HG03575 (cell line): ENCODE measurements at regions not wholly inside any gene's neighbourhood (a gene's known extent, or its start where the extent isn't known, plus 50 kb on each side); places are given as distances from the start of the nearest gene placed in this dataset.

Experiments used
- ATAC-seq: cut with Tn5 transposase; IDR thresholded peaks from one replicate; pipeline ENCODE4 v1.9.1; 2021; ENCODE audit not compliant: unreplicated experiment, insufficient number of reproducible peaks, low FRiP score; ENCODE audit errors: extremely low read depth

DNA sequence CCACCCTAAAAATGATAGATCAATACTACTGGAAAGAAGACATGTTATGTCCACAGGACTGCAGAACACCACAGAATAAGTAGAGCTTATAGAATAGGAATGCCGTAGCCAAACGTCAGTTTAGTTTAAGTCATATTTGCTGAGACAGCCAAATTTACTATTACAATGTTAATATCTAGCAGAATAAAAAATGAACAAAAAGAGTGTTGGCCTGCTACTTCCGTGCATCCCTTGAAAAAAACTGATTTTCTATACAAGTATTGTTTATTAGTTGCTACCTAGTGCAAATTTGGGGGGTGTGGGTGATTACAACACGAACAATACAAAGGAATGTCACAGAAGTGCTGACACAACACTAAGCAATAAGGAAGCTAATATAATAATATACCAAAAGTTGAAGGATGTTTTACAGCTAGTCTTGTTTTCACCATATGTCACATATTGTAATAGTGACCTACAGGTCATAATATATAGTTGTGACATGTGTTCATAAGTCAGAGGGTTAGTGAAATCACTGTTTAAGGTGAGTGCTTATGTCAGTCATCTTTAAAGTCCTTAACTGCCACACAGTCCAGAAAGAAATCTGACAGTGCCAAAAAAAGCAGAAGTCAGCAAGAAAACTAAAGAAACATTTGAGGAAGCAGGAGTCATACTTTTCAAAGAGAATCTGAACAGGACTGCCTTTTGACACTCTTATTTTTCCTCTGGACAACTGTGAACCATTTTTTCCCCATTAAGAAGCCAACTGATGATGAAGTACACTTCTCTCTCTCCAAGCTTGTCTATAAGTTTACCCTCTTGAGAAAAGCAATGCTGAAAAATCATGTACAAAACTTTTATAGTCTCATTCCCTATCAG, 376.4 kb downstream of the ZEB2 start:
- ATAC-seq: no peak

DNA sequence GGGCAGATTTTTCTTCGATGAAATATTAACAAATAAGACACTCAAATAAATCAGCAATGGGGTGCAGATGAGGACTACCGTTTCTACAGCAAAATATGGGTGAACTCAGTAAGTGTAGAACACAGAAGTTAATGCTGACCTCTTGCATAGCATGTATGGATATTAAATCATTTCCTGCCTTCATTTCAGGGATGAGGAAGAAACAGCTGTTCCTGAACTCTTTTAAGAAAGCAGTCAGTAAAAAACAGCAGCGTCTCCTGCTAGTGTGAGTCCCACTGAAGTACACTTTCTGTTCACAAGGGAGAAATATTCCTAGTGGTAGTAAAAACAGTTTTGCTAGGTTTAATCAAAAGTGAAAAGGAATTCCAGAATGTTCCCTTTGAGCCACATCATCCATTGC, 379.0 kb downstream of the ZEB2 start:
- ATAC-seq: no peak

DNA sequence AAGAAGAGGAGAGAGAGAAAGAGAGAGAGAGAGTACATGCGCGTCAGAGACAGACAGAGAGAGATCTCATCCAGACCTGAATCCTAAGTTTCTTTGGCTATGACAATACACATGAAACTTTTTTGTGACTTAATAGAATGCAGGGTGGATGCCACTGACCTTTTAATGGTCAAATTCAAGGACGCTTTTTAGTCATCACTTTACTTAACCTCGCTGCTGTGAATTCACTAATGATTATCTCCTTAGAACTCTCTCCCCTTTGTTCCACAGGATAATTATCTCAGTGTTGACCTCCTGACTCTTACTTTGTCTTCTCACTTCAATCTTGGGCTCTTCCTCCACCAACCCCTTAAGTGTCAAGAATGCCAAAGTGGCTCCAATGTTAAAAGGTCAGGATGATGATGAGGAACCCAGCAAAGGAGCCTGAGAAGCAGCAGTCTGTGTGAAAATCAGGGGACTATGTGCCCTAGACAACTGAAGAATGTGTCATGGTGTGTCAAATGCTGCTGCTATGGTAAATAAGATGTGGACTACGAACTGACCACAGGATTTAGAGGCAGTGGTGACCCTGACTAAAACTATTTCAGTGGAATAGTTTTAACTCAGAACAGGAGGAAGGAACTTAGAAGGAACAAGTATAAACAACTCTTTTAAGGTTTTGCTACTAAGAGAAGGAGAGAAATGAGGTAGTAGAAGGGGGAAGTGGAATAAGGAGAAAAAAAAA, 382.1 kb downstream of the ZEB2 start:
- ATAC-seq: no peak

DNA sequence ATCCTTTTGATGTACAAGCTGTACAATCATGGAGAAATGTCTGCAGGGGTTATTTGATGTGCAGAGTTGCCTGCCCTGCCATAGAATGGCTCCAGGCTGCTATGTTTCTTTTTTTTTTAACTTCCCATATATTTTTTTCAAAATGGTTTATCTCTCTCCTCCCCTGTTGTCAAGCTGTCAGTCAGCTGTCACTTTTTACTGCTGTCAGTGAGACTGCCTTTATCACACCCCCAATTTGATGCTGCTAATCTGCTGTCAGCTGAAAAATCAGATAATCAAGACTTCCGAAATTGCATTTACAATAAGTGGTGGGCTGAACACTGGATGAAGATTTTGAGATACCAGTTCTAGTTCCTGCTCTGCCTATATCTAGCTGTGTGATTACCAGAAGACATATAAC, 382.6 kb downstream of the ZEB2 start:
- ATAC-seq: no peak

DNA sequence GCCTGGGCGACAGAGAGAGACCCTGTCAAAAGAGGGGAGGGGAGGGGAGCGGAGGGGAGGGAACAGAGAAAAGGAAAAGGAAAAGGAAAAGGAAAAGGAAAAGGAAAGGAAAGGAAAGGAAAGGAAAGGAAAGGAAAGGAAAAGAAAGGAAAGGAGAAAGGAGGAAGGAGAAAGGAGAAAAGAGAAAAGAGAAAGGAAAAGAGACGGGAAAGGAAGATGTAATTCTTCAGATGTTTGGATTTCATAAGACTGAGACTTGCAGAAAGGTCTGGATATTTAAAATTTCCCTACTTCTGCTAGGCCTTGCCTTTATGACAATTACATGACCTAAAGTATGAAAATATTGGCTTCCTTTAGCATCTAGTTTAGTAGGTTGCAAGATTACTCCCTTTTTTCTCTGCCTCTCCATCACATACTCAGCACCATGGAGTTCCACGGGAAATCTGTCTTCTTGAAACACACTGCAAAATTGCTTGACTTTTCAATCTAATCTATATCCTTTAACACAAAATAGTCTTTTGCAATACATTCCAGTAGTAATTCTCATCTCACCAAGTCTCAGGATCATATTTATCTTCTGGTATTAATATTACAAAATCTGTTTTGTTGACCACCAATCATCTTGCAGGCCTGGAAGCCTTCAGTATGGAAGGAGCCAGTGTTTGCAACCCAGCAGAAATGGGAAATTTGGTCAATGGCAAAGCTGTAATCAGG, 383.5 kb downstream of the ZEB2 start:
- ATAC-seq: no peak

DNA sequence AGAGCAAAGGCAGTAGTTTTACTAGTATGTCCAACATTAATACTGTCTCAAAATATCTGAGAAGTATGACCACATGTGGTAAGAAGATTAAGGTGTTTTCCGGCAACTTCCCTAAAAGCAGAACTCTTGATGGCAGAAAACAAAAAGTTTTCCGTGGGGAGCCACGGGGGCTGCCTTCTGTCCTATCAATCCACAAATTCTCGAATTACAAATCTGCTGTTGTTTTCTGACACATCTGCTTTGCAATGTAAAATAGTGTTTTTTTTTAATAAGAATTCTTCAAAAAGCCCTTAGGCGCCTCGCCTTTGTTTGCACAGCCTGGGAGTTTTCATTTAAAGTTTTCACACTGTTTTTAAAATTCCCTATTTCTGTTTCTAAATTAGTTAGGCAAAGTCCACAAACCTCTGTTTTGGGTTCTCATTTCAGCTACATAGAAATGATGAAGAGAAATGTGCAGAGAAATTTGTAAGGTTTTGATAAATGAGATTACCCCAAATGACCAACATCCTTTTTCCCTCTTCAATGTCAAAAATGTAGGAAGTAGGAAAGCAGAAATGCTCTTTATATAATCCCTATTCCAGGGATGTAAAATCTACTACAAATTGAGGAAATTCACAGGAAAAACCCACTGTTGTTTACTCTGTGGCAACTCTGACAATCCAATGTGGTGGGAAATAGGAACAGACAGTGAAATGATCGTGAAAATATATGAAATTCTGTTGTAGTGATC, 385.8 kb downstream of the ZEB2 start:
- ATAC-seq: no peak

DNA sequence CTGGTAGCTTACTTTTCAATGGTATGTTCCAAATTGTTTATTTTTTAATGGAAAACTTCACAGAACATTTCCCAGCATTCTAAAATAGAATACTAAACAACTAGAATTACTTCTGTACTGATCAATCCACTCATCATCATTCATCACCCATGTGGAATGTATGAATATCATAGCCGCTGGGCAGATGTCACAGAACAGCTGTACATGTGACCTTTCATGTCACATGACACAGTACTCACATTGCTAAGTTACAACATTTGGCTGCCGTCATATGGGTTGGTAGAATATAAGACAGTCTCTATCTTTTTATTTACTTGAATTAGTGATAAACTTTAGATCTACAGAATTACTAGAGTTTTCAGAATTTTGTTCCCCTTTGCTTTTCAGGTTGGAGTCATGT, 387.6 kb downstream of the ZEB2 start:
- ATAC-seq: no peak

DNA sequence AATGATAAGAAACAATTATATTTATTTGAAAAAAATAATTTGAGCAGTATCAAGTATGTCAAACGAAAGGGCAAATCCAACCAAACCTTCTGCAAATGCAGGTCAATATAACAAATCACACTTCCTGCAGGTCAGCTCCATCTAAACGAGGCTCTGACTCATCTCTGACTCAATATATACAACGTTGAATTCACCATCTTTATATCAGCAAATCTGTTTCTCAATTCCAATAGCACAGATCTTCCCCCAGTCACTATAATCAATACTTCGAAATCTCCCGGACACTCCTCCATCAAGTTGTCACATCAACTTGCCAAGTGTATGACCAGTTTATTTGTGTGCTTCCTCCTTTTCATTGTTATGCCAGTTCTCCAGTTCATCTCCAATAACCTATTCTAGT, 388.9 kb downstream of the ZEB2 start:
- no peak for ATAC-seq

DNA sequence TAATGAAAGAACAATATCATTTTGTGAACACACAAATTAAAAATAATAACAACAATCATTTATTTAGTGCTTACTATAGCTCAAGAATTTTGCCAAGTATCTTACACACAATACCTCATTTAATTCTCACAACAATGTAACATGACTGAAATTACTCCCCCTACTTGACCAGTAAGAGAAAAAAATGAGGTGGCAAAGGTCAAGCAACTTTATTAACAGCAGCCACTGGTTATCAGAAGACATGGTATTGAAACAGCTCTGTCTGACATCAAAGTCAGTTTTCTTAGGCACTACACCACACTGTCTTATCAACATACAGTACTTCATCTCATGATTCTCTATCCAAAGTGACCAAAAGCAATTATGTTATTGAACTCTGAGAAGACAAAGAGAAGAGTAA, 389.4 kb downstream of the ZEB2 start:
- ATAC-seq: no peak

DNA sequence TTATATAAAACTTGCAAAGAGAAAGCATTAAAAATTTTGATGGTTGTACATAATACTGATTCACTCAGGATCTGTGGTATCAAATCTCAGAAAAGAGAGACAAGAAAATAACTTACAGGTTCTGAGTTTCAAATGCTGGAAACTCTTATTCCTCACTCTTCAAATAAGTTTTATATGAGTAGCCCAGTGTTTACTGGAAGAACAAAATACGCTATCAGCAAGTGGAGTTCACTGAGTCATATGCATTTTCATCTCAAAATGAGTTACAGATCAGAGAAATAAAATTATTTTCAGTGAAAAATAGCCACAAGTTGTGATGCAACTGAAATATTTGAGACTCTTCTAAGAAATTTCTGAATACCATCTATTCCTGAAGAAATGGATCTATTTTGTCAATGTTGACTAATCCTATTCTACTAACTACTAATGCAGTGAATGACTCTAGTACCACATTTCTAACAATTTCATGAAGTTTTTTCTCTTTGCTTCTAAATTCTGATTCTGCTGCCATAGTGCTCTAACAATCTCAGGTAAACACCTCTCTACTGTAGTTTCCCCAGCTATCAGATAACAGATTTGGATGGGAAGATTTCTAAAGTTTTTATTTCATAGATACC, 391.7 kb downstream of the ZEB2 start:
- no peak for ATAC-seq

DNA sequence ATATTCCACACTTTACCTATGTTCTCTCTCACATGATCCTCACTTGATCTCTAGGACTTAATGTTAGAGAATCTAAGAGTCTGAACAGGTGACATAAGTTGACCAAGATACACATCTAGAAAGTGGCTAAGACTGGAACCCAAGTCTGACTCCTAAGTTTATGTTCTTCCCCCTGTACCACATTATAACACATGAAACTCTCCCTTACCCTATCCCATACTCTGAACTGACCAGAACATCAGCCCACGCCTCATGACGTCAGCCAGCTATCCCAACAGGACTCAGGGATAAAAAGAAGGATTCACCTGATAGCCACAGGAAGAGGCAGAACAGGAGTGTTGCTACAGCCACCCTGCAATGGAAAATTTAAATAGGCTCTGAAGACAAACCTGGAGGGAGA, 392.2 kb downstream of the ZEB2 start:
- ATAC-seq: no peak

DNA sequence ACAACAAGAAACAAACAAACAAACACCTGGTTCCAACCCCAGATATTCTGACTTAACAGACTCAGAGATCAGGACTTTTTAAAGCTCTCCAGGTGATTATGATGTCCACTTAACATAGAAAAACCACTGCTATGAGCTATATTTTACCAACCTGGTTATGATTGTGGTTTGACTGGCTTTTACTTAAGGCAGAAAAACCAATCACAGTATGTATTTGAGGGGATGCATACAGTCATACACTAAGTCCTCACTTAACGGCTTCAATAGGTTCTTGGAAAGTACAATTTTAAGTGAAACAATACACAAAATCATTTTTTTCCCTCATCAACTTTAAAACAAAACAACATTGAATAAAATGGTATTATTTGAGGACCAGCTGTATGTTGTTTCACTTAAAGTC, 393.6 kb downstream of the ZEB2 start:
- ATAC-seq: no peak

DNA sequence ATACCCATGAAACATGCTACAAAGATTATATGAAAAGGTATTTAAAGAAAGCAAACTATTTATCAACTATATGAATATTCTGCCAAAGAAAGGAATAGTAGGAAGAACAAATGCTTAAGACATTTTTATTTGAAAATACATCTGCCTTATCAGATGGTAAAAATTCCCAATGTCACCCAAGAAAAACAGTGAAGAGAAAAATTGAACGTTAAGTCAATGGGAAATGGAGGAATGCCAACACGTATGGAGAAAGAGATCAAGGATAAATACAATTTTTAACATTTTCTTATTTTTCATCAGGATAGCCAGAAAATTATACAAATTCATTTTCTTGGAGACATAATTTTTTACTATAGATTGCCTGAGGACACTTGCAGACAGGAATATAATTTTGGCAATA, 394.2 kb downstream of the ZEB2 start:
- no peak for ATAC-seq

DNA sequence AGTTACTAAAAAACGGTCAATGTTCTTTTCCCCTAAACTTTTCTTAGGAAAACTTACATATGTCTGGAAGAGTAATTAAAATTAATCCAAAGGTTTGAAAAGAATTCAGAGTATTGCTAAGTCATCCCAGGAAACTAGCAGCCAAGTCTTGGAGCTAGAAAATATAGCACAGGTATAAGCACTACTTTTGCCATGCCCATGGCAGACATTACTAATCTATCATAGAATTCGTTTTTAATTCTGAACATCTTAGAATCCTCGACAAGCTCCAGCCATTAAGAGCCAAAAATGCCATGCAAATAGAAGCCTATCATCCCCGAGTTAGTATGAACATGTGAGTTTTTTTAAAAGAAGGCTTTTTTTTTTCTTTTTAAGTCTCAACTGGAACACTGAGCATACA, 395.0 kb downstream of the ZEB2 start:
- ATAC-seq: no peak

DNA sequence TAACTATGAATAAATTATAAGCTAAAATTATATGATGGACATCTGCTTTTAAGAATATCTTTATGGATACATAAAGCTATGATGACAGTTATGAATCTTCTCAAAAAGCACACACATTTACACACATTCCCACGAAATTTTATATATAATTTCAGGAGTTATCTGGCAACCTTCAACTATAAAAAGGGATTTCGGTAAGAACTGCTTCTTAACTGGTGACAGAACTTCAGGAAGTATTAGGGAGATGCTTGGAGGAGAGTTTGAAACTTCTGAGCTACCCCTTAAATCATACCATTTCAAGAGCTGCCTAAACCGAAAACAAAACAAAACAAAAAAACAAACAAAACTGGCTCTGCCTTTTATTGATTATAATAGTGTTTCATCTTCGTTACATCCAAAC, 399.4 kb downstream of the ZEB2 start:
- no peak for ATAC-seq

DNA sequence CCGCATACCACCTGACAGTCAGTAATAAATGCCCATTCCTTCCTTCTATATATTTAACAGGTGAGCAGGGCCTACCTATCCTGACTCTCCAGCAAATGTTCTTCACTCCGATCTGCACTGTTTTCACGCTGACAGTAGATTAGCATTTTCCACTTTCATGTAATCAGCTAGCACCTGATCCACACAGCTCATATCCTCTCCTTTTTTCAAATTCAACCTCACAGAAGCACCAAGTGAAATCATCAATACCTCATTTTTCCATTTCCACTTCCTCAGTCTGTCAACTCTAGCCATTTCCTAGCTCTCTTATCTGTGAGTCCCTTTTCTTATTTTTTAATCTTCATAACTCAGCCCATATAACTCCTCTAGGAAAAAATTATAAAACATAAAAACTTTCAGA, 402.8 kb downstream of the ZEB2 start:
- ATAC-seq: no peak

DNA sequence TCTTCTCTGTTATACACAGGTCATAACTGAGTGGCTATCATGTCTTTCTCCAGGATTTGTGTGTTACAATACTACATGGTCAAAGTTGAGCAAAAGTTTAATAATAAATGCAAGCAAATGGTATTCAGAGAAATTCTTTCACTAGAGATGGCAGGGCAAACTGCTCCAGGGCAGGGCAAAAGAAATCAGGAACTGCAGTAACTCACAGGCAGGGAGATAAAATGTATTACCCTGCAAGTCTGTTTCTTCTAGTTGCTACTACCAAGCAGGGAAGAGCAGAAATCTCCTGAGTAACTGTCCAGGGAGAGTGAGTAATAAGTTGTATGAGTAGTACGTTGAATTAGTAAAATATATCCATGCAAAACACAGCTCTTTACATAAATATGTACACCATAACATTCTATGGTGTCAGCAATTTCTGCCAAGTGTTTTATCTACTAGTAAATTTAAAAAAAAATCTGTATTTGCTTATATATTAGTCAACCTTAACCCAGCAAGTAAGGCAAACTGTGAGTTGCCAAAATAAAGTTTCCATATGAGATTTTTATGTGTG, 404.1 kb downstream of the ZEB2 start:
- no peak for ATAC-seq

DNA sequence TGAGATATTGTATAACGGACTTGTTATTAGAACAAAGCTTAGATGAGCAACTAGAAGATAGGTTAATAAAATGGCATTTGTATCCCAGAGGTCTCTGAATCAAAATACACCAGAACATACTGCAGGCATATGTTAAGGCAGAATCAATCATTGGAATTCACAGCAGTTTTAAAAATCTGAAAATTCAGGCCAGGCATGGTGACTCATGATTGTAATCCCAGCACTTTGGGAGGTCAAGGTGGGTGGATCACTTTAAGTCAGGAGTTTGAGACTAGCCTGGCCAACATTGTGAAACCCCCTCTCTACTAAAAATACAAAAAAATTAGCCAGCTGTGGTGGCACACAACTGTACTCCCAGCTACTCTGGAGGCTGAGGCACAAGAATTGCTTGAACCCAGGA, 405.2 kb downstream of the ZEB2 start:
- ATAC-seq: no peak

DNA sequence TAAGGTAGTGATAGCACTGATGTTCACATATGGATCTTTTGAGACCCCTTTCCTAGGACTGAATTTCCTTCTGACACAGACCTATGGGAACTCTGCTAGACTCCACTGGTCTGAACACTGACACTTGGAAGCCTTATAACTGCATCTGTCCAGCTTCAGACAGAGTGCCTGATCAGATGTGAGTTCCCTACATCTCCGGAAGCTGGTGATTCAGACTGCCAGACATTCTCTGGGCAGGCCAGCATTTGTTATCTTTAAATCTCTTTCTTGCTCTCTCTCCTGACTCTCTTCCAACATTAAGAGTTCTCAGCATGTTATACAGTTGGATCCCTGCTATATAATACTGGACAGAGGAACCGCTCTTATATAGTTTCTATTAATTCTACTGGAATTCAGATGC, 408.5 kb downstream of the ZEB2 start:
- no peak for ATAC-seq
